IPS-18a (cell line): ENCODE measurements at regions not wholly inside any gene's neighbourhood (a gene's known extent, or its start where the extent isn't known, plus 50 kb on each side); places are given as distances from the start of the nearest gene placed in this dataset.
"Not testable (repeated sequence)": the region's sequence is repeated elsewhere in the genome, so short reads cannot be mapped to it uniquely, and the experiment has no call there.

ENCODE experiments used
- H3K27ac ChIP-seq: one replicate; pipeline ENCODE4 v1.5.1; 2013; ENCODE audit warnings: low read length
- H3K27me3 ChIP-seq: one replicate; pipeline ENCODE4 v1.6.1; 2013; ENCODE audit warnings: mild to moderate bottlenecking, low read length; ENCODE audit not compliant: control insufficient read depth, insufficient read depth
- H3K36me3 ChIP-seq: one replicate; pipeline ENCODE4 v1.6.1; 2013; ENCODE audit warnings: low read depth, low read length; ENCODE audit not compliant: control insufficient read depth
- H3K4me1 ChIP-seq: one replicate; pipeline ENCODE4 v1.6.1; 2013; ENCODE audit warnings: low read depth, low read length; ENCODE audit not compliant: control insufficient read depth
- H3K4me3 ChIP-seq: one replicate; pipeline ENCODE4 v1.5.1; 2013; ENCODE audit warnings: low read length
- H3K9ac ChIP-seq: one replicate; pipeline ENCODE4 v1.6.1; 2013; ENCODE audit warnings: mild to moderate bottlenecking, low read length, moderate library complexity
- H3K9me3 ChIP-seq: one replicate; pipeline ENCODE4 v1.6.1; 2013; ENCODE audit warnings: low read depth, low read length; ENCODE audit not compliant: control insufficient read depth

GRCh38 chr6:21710908-21711627, 117.5 kb downstream of the SOX4 start:
- Histone ChIP-seq H3K4me3 (no peak overlapping the region), H3K9me3 (no peaks in the 10 kb centered on the region), H3K27ac (no peak overlapping the region), H3K36me3 (no peaks in the 10 kb centered on the region), H3K27me3 (no peaks in the 10 kb centered on the region), H3K9ac (no peak overlapping the region), H3K4me1 (peaks cover 37% of the 10 kb centered on the region)

GRCh38 chr6:21712213-21712612, 118.7 kb downstream of the SOX4 start:
- Histone ChIP-seq H3K4me1 (peaks cover 37% of the 10 kb centered on the region), H3K9ac (no peak overlapping the region), H3K36me3 (no peaks in the 10 kb centered on the region), H3K9me3 (no peaks in the 10 kb centered on the region), H3K4me3 (no peak overlapping the region), H3K27ac (no peak overlapping the region), H3K27me3 (no peaks in the 10 kb centered on the region)

- H3K4me3 ChIP-seq = no peak overlapping the region
- H3K9ac ChIP-seq = no peak overlapping the region
- peaks cover 34% of the 10 kb centered on the region for H3K4me1 ChIP-seq
- H3K27me3 ChIP-seq = no peaks in the 10 kb centered on the region
- H3K27ac ChIP-seq = no peak overlapping the region
- H3K36me3 ChIP-seq = peaks cover under 1% of the 10 kb centered on the region
- H3K9me3 ChIP-seq = no peaks in the 10 kb centered on the region
Observed at GRCh38 chr6:21713481-21713880, 119.9 kb downstream of the SOX4 start.

GRCh38 chr6:21715180-21715579, 121.6 kb downstream of the SOX4 start:
- H3K4me1 ChIP-seq = peaks cover 31% of the 10 kb centered on the region
- H3K27me3 ChIP-seq = no peaks in the 10 kb centered on the region
- H3K9me3 ChIP-seq = no peaks in the 10 kb centered on the region
- no peak overlapping the region for H3K9ac ChIP-seq
- no peak overlapping the region for H3K4me3 ChIP-seq
- no peak overlapping the region for H3K27ac ChIP-seq
- peaks cover 9% of the 10 kb centered on the region for H3K36me3 ChIP-seq

- peak overlapping the region; percentile 26 for H3K4me3 ChIP-seq
- H3K36me3 ChIP-seq = peaks cover 9% of the 10 kb centered on the region
- no peaks in the 10 kb centered on the region for H3K27me3 ChIP-seq
- no peaks in the 10 kb centered on the region for H3K9me3 ChIP-seq
- no peak overlapping the region for H3K27ac ChIP-seq
- H3K4me1 ChIP-seq = peaks cover 16% of the 10 kb centered on the region
- no peak overlapping the region for H3K9ac ChIP-seq
Observed at GRCh38 chr6:21722510-21722909, 129.0 kb downstream of the SOX4 start.

GRCh38 chr6:21726676-21727075, 133.1 kb downstream of the SOX4 start:
- no peak overlapping the region for H3K4me3 ChIP-seq
- H3K9me3 ChIP-seq = no peaks in the 10 kb centered on the region
- no peaks in the 10 kb centered on the region for H3K27me3 ChIP-seq
- no peak overlapping the region for H3K27ac ChIP-seq
- peaks cover 22% of the 10 kb centered on the region for H3K4me1 ChIP-seq
- no peak overlapping the region for H3K9ac ChIP-seq
- no peaks in the 10 kb centered on the region for H3K36me3 ChIP-seq

GRCh38 chr6:21728141-21728540, 134.6 kb downstream of the SOX4 start:
- no peak overlapping the region for H3K4me3 ChIP-seq
- no peak overlapping the region for H3K9ac ChIP-seq
- H3K36me3 ChIP-seq = no peaks in the 10 kb centered on the region
- H3K27ac ChIP-seq = no peak overlapping the region
- peaks cover 27% of the 10 kb centered on the region for H3K4me1 ChIP-seq
- no peaks in the 10 kb centered on the region for H3K27me3 ChIP-seq
- no peaks in the 10 kb centered on the region for H3K9me3 ChIP-seq

GRCh38 chr6:21729431-21729830, 135.9 kb downstream of the SOX4 start:
- H3K4me1 ChIP-seq = peaks cover 35% of the 10 kb centered on the region
- H3K27me3 ChIP-seq = no peaks in the 10 kb centered on the region
- peak overlapping the region; percentile 13 for H3K27ac ChIP-seq
- no peaks in the 10 kb centered on the region for H3K36me3 ChIP-seq
- no peaks in the 10 kb centered on the region for H3K9me3 ChIP-seq
- H3K4me3 ChIP-seq = no peak overlapping the region
- H3K9ac ChIP-seq = no peak overlapping the region

- H3K9ac ChIP-seq = no peak overlapping the region
- H3K9me3 ChIP-seq = no peaks in the 10 kb centered on the region
- peaks cover 35% of the 10 kb centered on the region for H3K4me1 ChIP-seq
- H3K27me3 ChIP-seq = no peaks in the 10 kb centered on the region
- H3K27ac ChIP-seq = no peak overlapping the region
- H3K36me3 ChIP-seq = no peaks in the 10 kb centered on the region
- no peak overlapping the region for H3K4me3 ChIP-seq
Observed at GRCh38 chr6:21730533-21730932, 137.0 kb downstream of the SOX4 start.

- peaks cover 44% of the 10 kb centered on the region for H3K4me1 ChIP-seq
- H3K9ac ChIP-seq = no peak overlapping the region
- no peaks in the 10 kb centered on the region for H3K36me3 ChIP-seq
- no peak overlapping the region for H3K27ac ChIP-seq
- H3K9me3 ChIP-seq = no peaks in the 10 kb centered on the region
- H3K27me3 ChIP-seq = no peaks in the 10 kb centered on the region
- no peak overlapping the region for H3K4me3 ChIP-seq
Observed at GRCh38 chr6:21731411-21732031, 138.0 kb downstream of the SOX4 start.

- not testable (repeated sequence) for H3K9me3 ChIP-seq, H3K27ac ChIP-seq, H3K27me3 ChIP-seq, H3K36me3 ChIP-seq, H3K4me3 ChIP-seq, H3K9ac ChIP-seq
- peaks cover 49% of the 10 kb centered on the region for H3K4me1 ChIP-seq
Observed at GRCh38 chr6:21732032-21732730, 138.6 kb downstream of the SOX4 start.
